Fibroblast of mammary gland (primary cell): ENCODE measurements at regions not wholly inside any gene's neighbourhood (a gene's known extent, or its start where the extent isn't known, plus 50 kb on each side); places are given as distances from the start of the nearest gene placed in this dataset.

Experiments used
- DNase-seq: peaks from one replicate; pipeline ENCODE4 v3.0.0-alpha.2; 2010; ENCODE audit warnings: low read depth
- H3K4me3 ChIP-seq: 2 replicates; pipeline ENCODE4 v1.5.1; 2011; ENCODE audit warnings: low read depth, mild to moderate bottlenecking, low read length, moderate library complexity; ENCODE audit not compliant: control insufficient read depth
- TF ChIP-seq, protein P1 (sequence below): conservative IDR thresholded peaks from 2 replicates; pipeline ENCODE4 v1.5.1; 2011; ENCODE audit warnings: low read depth, low read length, inconsistent platforms; ENCODE audit not compliant: control insufficient read depth, insufficient read depth

DNA sequence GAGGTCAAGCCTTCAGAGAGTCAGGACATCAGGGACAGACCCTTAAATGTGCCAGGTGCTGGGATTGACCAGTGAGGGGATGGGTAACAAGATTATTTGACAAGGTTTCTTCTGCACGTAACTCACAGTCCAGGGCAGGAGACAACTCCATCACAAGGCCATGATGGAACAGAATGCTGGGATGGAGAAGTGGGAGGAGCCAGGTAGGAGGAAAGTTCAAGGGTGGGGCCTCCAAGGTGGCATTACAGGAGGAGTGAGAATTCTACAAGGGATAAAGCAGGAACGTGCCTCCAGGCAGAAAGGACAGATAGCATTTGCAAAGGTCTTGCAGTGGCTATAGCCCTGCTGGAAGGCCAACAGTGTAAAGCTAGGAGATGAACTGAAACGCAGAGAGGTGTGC is 102.2 kb downstream of the FGF18 start:
- no peak for DNase-seq
- H3K4me3 ChIP-seq, result no peak overlapping the region
- TF ChIP-seq, protein P1, sequence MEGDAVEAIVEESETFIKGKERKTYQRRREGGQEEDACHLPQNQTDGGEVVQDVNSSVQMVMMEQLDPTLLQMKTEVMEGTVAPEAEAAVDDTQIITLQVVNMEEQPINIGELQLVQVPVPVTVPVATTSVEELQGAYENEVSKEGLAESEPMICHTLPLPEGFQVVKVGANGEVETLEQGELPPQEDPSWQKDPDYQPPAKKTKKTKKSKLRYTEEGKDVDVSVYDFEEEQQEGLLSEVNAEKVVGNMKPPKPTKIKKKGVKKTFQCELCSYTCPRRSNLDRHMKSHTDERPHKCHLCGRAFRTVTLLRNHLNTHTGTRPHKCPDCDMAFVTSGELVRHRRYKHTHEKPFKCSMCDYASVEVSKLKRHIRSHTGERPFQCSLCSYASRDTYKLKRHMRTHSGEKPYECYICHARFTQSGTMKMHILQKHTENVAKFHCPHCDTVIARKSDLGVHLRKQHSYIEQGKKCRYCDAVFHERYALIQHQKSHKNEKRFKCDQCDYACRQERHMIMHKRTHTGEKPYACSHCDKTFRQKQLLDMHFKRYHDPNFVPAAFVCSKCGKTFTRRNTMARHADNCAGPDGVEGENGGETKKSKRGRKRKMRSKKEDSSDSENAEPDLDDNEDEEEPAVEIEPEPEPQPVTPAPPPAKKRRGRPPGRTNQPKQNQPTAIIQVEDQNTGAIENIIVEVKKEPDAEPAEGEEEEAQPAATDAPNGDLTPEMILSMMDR, result no peak

DNA sequence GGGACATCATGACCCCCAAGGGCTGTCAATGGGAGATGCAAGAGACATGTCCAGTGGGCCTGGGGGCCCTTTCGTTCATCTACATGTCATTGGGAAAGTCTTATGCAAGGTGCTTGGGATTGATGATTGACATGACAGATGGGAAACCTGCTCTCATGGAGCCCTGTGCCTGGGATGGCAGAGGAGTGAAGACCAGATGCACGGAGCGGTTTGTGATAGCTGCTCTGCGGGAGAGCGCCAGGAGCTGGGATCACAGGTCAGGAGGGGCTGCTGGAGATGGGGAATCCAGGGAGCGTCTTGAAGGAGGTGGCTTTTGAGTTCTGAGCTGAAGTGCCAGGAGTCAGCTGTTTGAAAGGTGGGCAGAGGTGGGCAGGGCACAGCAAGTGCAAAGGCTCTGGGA is 104.3 kb downstream of the FGF18 start:
- no peak for DNase-seq
- H3K4me3 ChIP-seq, result no peak overlapping the region
- TF ChIP-seq, protein P1, result no peak

DNA sequence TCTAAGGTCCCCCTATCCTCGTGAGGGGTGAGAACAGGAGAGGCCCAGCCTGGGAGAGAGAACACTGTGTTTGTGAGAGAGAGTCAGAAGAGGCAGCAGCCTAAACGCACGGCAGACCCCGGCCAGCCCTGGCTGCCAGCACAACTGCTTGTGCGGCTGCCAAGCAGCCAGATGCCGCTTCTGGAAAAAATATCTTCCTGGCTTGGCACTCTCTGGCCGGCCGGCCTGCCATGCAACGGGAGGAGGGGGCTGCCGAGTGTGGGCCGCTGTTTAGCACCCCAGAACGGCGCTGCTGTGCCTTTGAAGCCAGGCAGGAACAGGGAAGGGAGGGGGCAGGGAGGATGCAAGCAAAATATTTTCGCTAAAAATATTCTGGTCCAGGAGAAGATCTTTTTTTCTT is 105.0 kb downstream of the FGF18 start:
- TF ChIP-seq, protein P1, result no peak
- no peak for DNase-seq
- H3K4me3 ChIP-seq, result no peak overlapping the region

- TF ChIP-seq, protein P1, result no peak
- DNase-seq, result no peak
- no peak overlapping the region for H3K4me3 ChIP-seq
These were observed 105.6 kb downstream of the FGF18 start for GRCh38 chr5:171525085-171525484.

GRCh38 chr5:171528036-171528435 is 108.6 kb downstream of the FGF18 start:
- TF ChIP-seq, protein P1, result no peak
- no peak for DNase-seq

DNA sequence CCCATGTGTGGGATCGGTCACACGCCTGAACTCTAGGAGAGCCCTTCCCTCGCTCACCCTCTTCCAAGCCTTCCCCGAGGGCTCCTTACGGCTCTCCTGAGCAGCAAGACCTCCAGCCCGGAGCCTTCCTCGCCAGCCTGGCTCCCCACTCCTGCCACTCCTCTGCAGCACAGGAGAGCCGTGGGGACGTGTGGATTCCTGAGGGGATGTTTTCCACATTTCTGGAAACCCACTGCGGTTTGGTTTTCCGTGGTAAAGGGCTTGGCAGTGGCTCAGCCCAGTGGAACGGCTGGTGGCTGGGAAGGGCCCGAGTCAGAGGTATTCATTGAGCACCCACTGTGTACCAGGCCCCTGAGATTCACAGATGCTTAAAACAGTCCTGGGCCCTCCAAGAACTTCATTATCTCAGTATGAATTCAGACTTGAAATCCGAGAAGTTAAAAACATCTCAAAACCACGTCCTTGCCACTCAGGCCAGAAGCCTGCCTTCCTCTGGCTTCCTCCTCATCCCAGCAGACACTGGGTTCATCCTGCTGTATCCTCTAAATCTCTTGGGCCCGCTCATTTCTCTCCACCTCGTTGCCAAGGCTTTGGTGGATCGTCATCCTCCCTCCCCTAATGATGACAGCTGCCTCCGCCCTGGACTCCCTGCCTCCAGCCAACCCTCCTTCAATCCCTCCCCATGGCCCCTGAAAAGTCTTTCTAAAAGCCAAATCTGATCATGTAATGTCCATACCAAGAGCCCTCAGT is 109.6 kb downstream of the FGF18 start:
- H3K4me3 ChIP-seq, result no peak overlapping the region
- DNase-seq, result no peak
- TF ChIP-seq, protein P1, result no peak

More at GRCh38 chr5:171528036-171528435, 108.6 kb downstream of the FGF18 start:
- no peak overlapping the region for H3K4me3 ChIP-seq

DNA sequence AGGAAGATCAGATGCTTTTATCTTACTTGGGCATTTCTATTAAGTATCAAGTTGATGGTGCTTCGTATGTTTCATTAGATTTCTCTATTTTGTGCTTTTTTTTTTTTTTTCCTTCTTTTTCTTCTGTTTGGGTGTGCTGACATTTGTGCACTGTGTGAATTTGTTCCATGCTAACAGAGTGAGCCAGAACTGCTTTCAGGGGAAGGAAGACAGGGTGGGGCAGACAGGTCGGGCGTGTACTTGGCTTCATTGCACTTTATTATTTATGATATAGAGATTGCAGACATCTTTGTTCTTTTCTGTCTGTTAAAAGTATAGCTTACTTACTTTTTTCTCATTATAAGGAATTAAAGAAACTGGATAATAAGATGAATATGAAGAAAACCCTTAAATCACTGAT is 112.2 kb downstream of the FGF18 start:
- H3K4me3 ChIP-seq, result no peak overlapping the region
- TF ChIP-seq, protein P1, result no peak
- DNase-seq, result no peak
